ENCODE measurements at regions not wholly inside any gene's neighbourhood (a gene's known extent, or its start where the extent isn't known, plus 50 kb on each side); places are given as distances from the start of the nearest gene placed in this dataset.

- 88 to 89% methylated on average over 7 of the region's 7 CpGs for WGBS, 2 donors
- H3K4me1 ChIP-seq, result no peaks in the 10 kb centered on the region
- H3K9me3 ChIP-seq, result no peaks in the 10 kb centered on the region
- H3K4me3 ChIP-seq, result no peak overlapping the region
- H3K27ac ChIP-seq, result no peak overlapping the region
- intact Hi-C loops (cut with DNase I; ENCODE audit: low total_unique reads), result no loop called here
- H3K36me3 ChIP-seq (ENCODE audit: low read depth, missing control alignments), result no peaks in the 10 kb centered on the region
- DNase-seq, result no peak
- no peaks in the 10 kb centered on the region for H3K27me3 ChIP-seq
- no peak for TF ChIP-seq CTCF (IDR thresholded peaks at IDR 0.05)
- no peak for TF ChIP-seq POLR2A (IDR thresholded peaks at IDR 0.05)
Observed at GRCh38 chr2:66111706-66112105, 323.2 kb upstream of the MEIS1 start.

- H3K27ac ChIP-seq, result no peak overlapping the region
- TF ChIP-seq POLR2A (IDR thresholded peaks at IDR 0.05) (no peak), CTCF (IDR thresholded peaks at IDR 0.05) (no peak)
- WGBS, 2 donors, result 64 to 71% methylated on average over 2 of the region's 2 CpGs
- H3K9me3 ChIP-seq, result no peaks in the 10 kb centered on the region
- no peaks in the 10 kb centered on the region for H3K4me1 ChIP-seq
- intact Hi-C loops (cut with DNase I; ENCODE audit: low total_unique reads), result no loop called here
- no peak overlapping the region for H3K4me3 ChIP-seq
- no peaks in the 10 kb centered on the region for H3K27me3 ChIP-seq
- no peaks in the 10 kb centered on the region for H3K36me3 ChIP-seq (ENCODE audit: low read depth, missing control alignments)
- no peak for DNase-seq
Observed at GRCh38 chr2:66110608-66111007, 324.3 kb upstream of the MEIS1 start.

GRCh38 chr2:66110086-66110485 is 324.8 kb upstream of the MEIS1 start:
- Histone ChIP-seq H3K4me3 (no peak overlapping the region), H3K27me3 (no peaks in the 10 kb centered on the region), H3K9me3 (no peaks in the 10 kb centered on the region), H3K4me1 (no peaks in the 10 kb centered on the region), H3K36me3 (ENCODE audit: low read depth, missing control alignments) (no peaks in the 10 kb centered on the region), H3K27ac (no peak overlapping the region)
- 80 to 95% methylated on average over 2 of the region's 2 CpGs for WGBS, 2 donors
- intact Hi-C loops (cut with DNase I; ENCODE audit: low total_unique reads), result no loop called here
- DNase-seq, result no peak
- no peak for TF ChIP-seq POLR2A (IDR thresholded peaks at IDR 0.05)

- no peaks in the 10 kb centered on the region for H3K27me3 ChIP-seq
- H3K9me3 ChIP-seq, result no peaks in the 10 kb centered on the region
- no peak overlapping the region for H3K4me3 ChIP-seq
- H3K27ac ChIP-seq, result no peak overlapping the region
- 84 to 89% methylated on average over 2 of the region's 2 CpGs for WGBS, 2 donors
- intact Hi-C loops (cut with DNase I; ENCODE audit: low total_unique reads), result no loop called here
- no peaks in the 10 kb centered on the region for H3K4me1 ChIP-seq
- H3K36me3 ChIP-seq (ENCODE audit: low read depth, missing control alignments), result no peaks in the 10 kb centered on the region
- TF ChIP-seq CTCF (IDR thresholded peaks at IDR 0.05) (no peak), POLR2A (IDR thresholded peaks at IDR 0.05) (no peak)
- no peak for DNase-seq
Observed at GRCh38 chr2:66109419-66109818, 325.5 kb upstream of the MEIS1 start.

- Histone ChIP-seq H3K4me1 (no peaks in the 10 kb centered on the region), H3K4me3 (no peak overlapping the region), H3K9me3 (no peaks in the 10 kb centered on the region), H3K27me3 (no peaks in the 10 kb centered on the region), H3K27ac (no peak overlapping the region), H3K36me3 (ENCODE audit: low read depth, missing control alignments) (no peaks in the 10 kb centered on the region)
- 59 to 61% methylated on average over 5 of the region's 5 CpGs for WGBS, 2 donors
- TF ChIP-seq POLR2A (IDR thresholded peaks at IDR 0.05), result no peak
- DNase-seq, result peak; percentile 23
- intact Hi-C loops (cut with DNase I; ENCODE audit: low total_unique reads), result no loop called here
Observed at GRCh38 chr2:66105066-66105753, 329.7 kb upstream of the MEIS1 start.

GRCh38 chr2:66103581-66103980 is 331.3 kb upstream of the MEIS1 start:
- no peaks in the 10 kb centered on the region for H3K27me3 ChIP-seq
- no peaks in the 10 kb centered on the region for H3K4me1 ChIP-seq
- H3K4me3 ChIP-seq, result no peak overlapping the region
- 87 to 93% methylated on average over 3 of the region's 3 CpGs for WGBS, 2 donors
- H3K27ac ChIP-seq, result no peak overlapping the region
- intact Hi-C loops (cut with DNase I; ENCODE audit: low total_unique reads), result no loop called here
- TF ChIP-seq CTCF (IDR thresholded peaks at IDR 0.05) (no peak), POLR2A (IDR thresholded peaks at IDR 0.05) (no peak)
- DNase-seq, result no peak
- no peaks in the 10 kb centered on the region for H3K9me3 ChIP-seq
- no peaks in the 10 kb centered on the region for H3K36me3 ChIP-seq (ENCODE audit: low read depth, missing control alignments)
